ENCODE measurements at regions not wholly inside any gene's neighbourhood (a gene's known extent, or its start where the extent isn't known, plus 50 kb on each side); places are given as distances from the start of the nearest gene placed in this dataset.

DNA sequence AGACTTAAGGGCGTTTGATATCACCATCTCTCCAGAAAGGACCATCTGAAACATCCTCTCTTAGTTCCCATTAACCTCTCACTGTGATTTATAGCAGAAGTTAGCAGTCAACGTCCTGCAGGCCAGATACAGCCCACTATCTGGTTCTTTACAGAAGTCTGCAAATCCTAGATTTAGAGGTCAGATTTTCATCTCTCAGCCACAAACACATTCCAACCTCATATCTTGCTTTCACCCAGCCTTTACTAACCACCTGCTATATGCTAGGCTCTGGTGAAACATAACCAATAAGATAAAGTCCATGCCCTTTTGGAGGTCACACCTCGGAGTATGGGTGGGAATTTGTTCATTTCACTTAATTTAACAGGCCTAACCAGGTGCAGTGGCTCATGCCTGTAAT, 76.8 kb upstream of the CACNA1A start:
- ATAC-seq, result no peak

DNA sequence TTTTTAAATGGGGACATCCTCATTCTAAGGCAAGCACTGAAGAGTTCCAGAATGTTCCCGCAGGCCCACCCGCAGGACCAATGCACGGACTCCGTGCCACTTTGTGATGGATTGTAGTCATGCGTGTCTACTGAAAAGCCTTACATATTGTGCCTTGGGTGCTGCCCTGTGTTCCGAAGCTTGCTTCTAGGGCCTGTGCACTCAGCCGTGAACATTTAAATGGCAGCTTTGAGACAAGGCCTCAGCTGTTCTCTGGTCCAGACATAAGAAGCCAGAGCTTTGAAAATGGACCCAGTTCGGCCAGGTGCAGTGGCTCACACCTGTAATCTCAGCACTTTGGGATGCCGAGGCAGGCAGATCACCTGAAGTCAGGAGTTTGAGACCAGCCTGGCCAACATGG, 75.3 kb upstream of the CACNA1A start:
- peaks cover 9 to 16% of the 10 kb centered on the region in 2 experiments; a peak in 2 of 4 replicates for H3K9me3 ChIP-seq (ENCODE audit: control insufficient read depth in 1 of 2, insufficient read depth in 1 of 2, low read depth in 1 of 2, low read length in 2 of 2)
- no TSS peak for BruUV-seq (replicated peaks)
- no peak overlapping the region for H3K9ac ChIP-seq (ENCODE audit: low read length)
- H3K9me2 ChIP-seq (ENCODE audit: insufficient read depth), result no peaks in the 10 kb centered on the region
- H2AFZ ChIP-seq (ENCODE audit: low read depth, low read length, poor library complexity, severe bottlenecking), result no peak overlapping the region
- H4K20me1 ChIP-seq (ENCODE audit: insufficient read depth), result no peaks in the 10 kb centered on the region
- ChIA-PET CTCF (interaction anchor here (1.0 kb wide), 1 partner anchor 7 kb away, joined by 3 read pairs; no protein-coding TSS in a partner anchor), POLR2A (no interaction called here), RAD21 (ENCODE audit: low non-redundant PET in 1 of 2, low total read pairs in 2 of 2, uncharacterized antibody in 2 of 2, unreplicated experiment in 2 of 2) (no interaction called here)
- DNase-seq (ENCODE audit: low read depth, low spot score) (no peak), ATAC-seq (no peak)
- intact Hi-C loops (cut with micrococcal nuclease), result no loop called here
- H3K4me1 ChIP-seq (ENCODE audit: control insufficient read depth in 1 of 2, insufficient read depth in 2 of 2, low read length in 2 of 2), result no peaks in the 10 kb centered on the region
- TF ChIP-seq SIN3A (IDR thresholded peaks at IDR 0.05; ENCODE audit: low read depth) (no peak), ZNF274 (IDR thresholded peaks at IDR 0.05; ENCODE audit: low read depth, low read length) (no peak), CBX3 (IDR thresholded peaks at IDR 0.05; ENCODE audit: low read depth) (no peak), TCF7L2 (IDR thresholded peaks at IDR 0.05; ENCODE audit: borderline replicate concordance, extremely low read depth, insufficient read depth, insufficient read length) (no peak), SRF (IDR thresholded peaks at IDR 0.05; ENCODE audit: low read depth) (no peak)
- TF ChIP-seq, protein P1, sequence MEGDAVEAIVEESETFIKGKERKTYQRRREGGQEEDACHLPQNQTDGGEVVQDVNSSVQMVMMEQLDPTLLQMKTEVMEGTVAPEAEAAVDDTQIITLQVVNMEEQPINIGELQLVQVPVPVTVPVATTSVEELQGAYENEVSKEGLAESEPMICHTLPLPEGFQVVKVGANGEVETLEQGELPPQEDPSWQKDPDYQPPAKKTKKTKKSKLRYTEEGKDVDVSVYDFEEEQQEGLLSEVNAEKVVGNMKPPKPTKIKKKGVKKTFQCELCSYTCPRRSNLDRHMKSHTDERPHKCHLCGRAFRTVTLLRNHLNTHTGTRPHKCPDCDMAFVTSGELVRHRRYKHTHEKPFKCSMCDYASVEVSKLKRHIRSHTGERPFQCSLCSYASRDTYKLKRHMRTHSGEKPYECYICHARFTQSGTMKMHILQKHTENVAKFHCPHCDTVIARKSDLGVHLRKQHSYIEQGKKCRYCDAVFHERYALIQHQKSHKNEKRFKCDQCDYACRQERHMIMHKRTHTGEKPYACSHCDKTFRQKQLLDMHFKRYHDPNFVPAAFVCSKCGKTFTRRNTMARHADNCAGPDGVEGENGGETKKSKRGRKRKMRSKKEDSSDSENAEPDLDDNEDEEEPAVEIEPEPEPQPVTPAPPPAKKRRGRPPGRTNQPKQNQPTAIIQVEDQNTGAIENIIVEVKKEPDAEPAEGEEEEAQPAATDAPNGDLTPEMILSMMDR (IDR thresholded peaks at IDR 0.05 in 2 of 3, conservative IDR thresholded peaks at IDR 0.05 in 1 of 3; ENCODE audit: borderline replicate concordance in 1 of 3, insufficient read depth in 1 of 3, low read depth in 2 of 3, low read length in 2 of 3), result no peak
- no peaks in the 10 kb centered on the region for H3K27me3 ChIP-seq (ENCODE audit: insufficient read depth, low read length)
- no peak overlapping the region for H3K4me2 ChIP-seq (ENCODE audit: low read length)
- no peaks in the 10 kb centered on the region for H3K79me2 ChIP-seq (ENCODE audit: insufficient read depth, low read length)
- no peaks in the 10 kb centered on the region for H3K36me3 ChIP-seq (ENCODE audit: control insufficient read depth in 1 of 2, insufficient read depth in 2 of 2, low read length in 2 of 2)
- H3K27ac ChIP-seq (ENCODE audit: low read depth, low read length), result no peak overlapping the region
- H3K4me3 ChIP-seq (replicated peaks in 1 of 2; ENCODE audit: low read depth in 1 of 2, low read length in 2 of 2), result no peak overlapping the region

More for the DNA sequence above, 76.8 kb upstream of the CACNA1A start:
- Histone ChIP-seq H3K4me1 (ENCODE audit: control insufficient read depth in 1 of 2, insufficient read depth in 2 of 2, low read length in 2 of 2) (no peaks in the 10 kb centered on the region), H3K4me2 (ENCODE audit: low read length) (no peak overlapping the region), H3K27me3 (ENCODE audit: insufficient read depth, low read length) (no peaks in the 10 kb centered on the region), H3K9ac (ENCODE audit: low read length) (no peak overlapping the region), H3K79me2 (ENCODE audit: insufficient read depth, low read length) (no peaks in the 10 kb centered on the region), H3K36me3 (ENCODE audit: control insufficient read depth in 1 of 2, insufficient read depth in 2 of 2, low read length in 2 of 2) (no peaks in the 10 kb centered on the region), H3K9me2 (ENCODE audit: insufficient read depth) (no peaks in the 10 kb centered on the region), H4K20me1 (ENCODE audit: insufficient read depth) (no peaks in the 10 kb centered on the region), H3K27ac (ENCODE audit: low read depth, low read length) (no peak overlapping the region), H3K9me3 (ENCODE audit: control insufficient read depth in 1 of 2, insufficient read depth in 1 of 2, low read depth in 1 of 2, low read length in 2 of 2) (peaks cover 0 to 3% of the 10 kb centered on the region in 2 experiments; a peak in 1 of 4 replicates), H2AFZ (ENCODE audit: low read depth, low read length, poor library complexity, severe bottlenecking) (no peak overlapping the region), H3K4me3 (replicated peaks in 1 of 2; ENCODE audit: low read depth in 1 of 2, low read length in 2 of 2) (no peak overlapping the region)
- intact Hi-C loops (cut with micrococcal nuclease), result no loop called here
- ChIA-PET RAD21 (ENCODE audit: low non-redundant PET in 1 of 2, low total read pairs in 2 of 2, uncharacterized antibody in 2 of 2, unreplicated experiment in 2 of 2) (no interaction called here), POLR2A (no interaction called here), CTCF (no interaction called here)
- no TSS peak for BruUV-seq (replicated peaks)
- no peak for TF ChIP-seq POLR2A (IDR thresholded peaks at IDR 0.05; ENCODE audit: borderline replicate concordance, extremely low read depth, insufficient read depth, insufficient read length)
- TF ChIP-seq, protein P2, sequence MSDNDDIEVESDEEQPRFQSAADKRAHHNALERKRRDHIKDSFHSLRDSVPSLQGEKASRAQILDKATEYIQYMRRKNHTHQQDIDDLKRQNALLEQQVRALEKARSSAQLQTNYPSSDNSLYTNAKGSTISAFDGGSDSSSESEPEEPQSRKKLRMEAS (IDR thresholded peaks at IDR 0.05), result no peak
- TF ChIP-seq EGR1 (IDR thresholded peaks at IDR 0.05; ENCODE audit: low read depth), result no peak
- TF ChIP-seq POLR2AphosphoS5 (IDR thresholded peaks at IDR 0.05; ENCODE audit: low read depth, low read length), result no peak
- TF ChIP-seq, protein P3, sequence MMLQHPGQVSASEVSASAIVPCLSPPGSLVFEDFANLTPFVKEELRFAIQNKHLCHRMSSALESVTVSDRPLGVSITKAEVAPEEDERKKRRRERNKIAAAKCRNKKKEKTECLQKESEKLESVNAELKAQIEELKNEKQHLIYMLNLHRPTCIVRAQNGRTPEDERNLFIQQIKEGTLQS (IDR thresholded peaks at IDR 0.05), result no peak
- TF ChIP-seq EZH2phosphoT487 (IDR thresholded peaks at IDR 0.05; ENCODE audit: borderline replicate concordance), result no peak
- TF ChIP-seq CEBPB (IDR thresholded peaks at IDR 0.05; ENCODE audit: low read depth), result no peak
- no peak for TF ChIP-seq SRF (IDR thresholded peaks at IDR 0.05; ENCODE audit: low read depth)
- TF ChIP-seq RAD21 (IDR thresholded peaks at IDR 0.05; ENCODE audit: low read depth), result no peak
- DNase-seq (ENCODE audit: low read depth, low spot score), result no peak
